ENCODE measurements at regions not wholly inside any gene's neighbourhood (a gene's known extent, or its start where the extent isn't known, plus 50 kb on each side); places are given as distances from the start of the nearest gene placed in this dataset.

DNA sequence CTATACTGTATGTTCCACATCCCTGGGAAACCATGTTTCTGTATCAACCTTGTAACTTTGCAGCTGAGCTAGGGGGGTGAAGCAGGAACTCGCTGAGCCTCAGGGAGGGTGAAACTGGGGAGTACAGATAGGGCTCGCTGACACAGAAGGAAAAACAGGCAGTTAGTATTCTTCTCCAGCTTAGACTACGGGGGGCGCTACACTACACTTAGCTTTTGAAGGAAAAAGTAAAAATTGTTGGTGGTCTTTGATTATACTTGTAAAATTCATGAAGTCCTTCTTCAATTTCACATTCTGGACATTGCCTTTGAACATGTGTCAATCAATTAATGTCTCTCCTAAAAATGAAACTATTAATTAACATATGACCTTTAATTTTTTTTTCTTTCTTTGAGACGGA lies 73.5 kb upstream of the RGMA start:
- Histone ChIP-seq H3K9ac (no peak overlapping the region), H3K27me3 (replicated peaks; ENCODE audit: insufficient read depth) (no peaks in the 10 kb centered on the region), H3K27ac (no peak overlapping the region), H3K4me1 (ENCODE audit: insufficient read depth) (no peaks in the 10 kb centered on the region), H2AFZ (no peak overlapping the region), H3K4me3 (no peak overlapping the region), H3K36me3 (ENCODE audit: low read depth) (no peaks in the 10 kb centered on the region), H3K4me2 (ENCODE audit: unreplicated experiment) (no peak overlapping the region), H3K9me3 (ENCODE audit: low read depth) (no peaks in the 10 kb centered on the region), H3F3A (ENCODE audit: insufficient read depth) (no peaks in the 10 kb centered on the region), H4K20me1 (ENCODE audit: insufficient read depth) (no peaks in the 10 kb centered on the region), H3K79me2 (ENCODE audit: insufficient read depth) (no peaks in the 10 kb centered on the region), H3K9me2 (ENCODE audit: insufficient read depth) (no peaks in the 10 kb centered on the region)
- TF ChIP-seq EZH2 (IDR thresholded peaks at IDR 0.05; ENCODE audit: insufficient read depth, poor library complexity, severe bottlenecking), result no peak
- no peak for TF ChIP-seq EZH2phosphoT487 (IDR thresholded peaks at IDR 0.05; ENCODE audit: insufficient read depth, low read depth)
- in situ Hi-C loops (cut with MboI), result no loop called here
- 46 to 51% methylated on average over 5 of the region's 5 CpGs for WGBS, 2 experiments (ENCODE audit: low coverage in 1 of 2, low lambda C conversion rate in 2 of 2, missing lambda C conversion rate in 2 of 2)
- DNase-seq, result no peak

DNA sequence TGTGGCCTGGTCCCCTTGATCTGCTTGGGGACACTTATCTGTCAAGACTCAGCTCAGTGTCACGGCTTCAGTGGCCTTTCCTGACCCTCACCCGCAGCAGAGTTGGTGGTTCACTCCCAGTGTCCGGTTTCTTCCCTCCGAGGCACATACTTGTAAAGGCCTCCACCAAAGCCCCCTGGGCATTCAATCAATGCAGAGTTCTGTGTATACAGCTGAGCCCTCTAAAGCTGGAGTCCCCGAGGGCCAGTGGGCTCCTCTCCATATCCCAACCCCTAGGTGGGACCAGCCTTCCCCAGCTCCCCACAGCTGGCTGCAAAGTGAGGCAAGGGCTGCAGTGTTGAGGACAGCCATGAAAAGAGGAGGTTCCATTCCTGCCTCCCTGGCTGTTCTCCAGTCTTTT lies 70.9 kb upstream of the RGMA start:
- TF ChIP-seq EZH2phosphoT487 (IDR thresholded peaks at IDR 0.05; ENCODE audit: insufficient read depth, low read depth) (no peak), EZH2 (IDR thresholded peaks at IDR 0.05; ENCODE audit: insufficient read depth, poor library complexity, severe bottlenecking) (no peak)
- in situ Hi-C loops (cut with MboI), result no loop called here
- no peak overlapping the region for H3K4me2 ChIP-seq (ENCODE audit: unreplicated experiment)
- 29 to 39% methylated on average over 5 of the region's 5 CpGs for WGBS, 2 experiments (ENCODE audit: low coverage in 1 of 2, low lambda C conversion rate in 2 of 2, missing lambda C conversion rate in 2 of 2)
- H4K20me1 ChIP-seq (ENCODE audit: insufficient read depth), result no peaks in the 10 kb centered on the region
- H3K27ac ChIP-seq, result no peak overlapping the region
- no peak overlapping the region for H2AFZ ChIP-seq
- no peaks in the 10 kb centered on the region for H3K4me1 ChIP-seq (ENCODE audit: insufficient read depth)
- no peak overlapping the region for H3K4me3 ChIP-seq
- H3K27me3 ChIP-seq (replicated peaks; ENCODE audit: insufficient read depth), result no peaks in the 10 kb centered on the region
- H3K9me3 ChIP-seq (ENCODE audit: low read depth), result no peaks in the 10 kb centered on the region
- H3F3A ChIP-seq (ENCODE audit: insufficient read depth), result no peaks in the 10 kb centered on the region
- H3K9me2 ChIP-seq (ENCODE audit: insufficient read depth), result no peaks in the 10 kb centered on the region
- DNase-seq, result no peak
- H3K79me2 ChIP-seq (ENCODE audit: insufficient read depth), result no peaks in the 10 kb centered on the region
- H3K9ac ChIP-seq, result no peak overlapping the region
- no peaks in the 10 kb centered on the region for H3K36me3 ChIP-seq (ENCODE audit: low read depth)

- Histone ChIP-seq H3K9me2 (ENCODE audit: insufficient read depth) (no peaks in the 10 kb centered on the region), H3K27ac (no peak overlapping the region), H3K9me3 (ENCODE audit: low read depth) (no peaks in the 10 kb centered on the region), H2AFZ (no peak overlapping the region), H3K4me3 (no peak overlapping the region), H4K20me1 (ENCODE audit: insufficient read depth) (no peaks in the 10 kb centered on the region), H3K4me1 (ENCODE audit: insufficient read depth) (no peaks in the 10 kb centered on the region), H3K27me3 (replicated peaks; ENCODE audit: insufficient read depth) (no peaks in the 10 kb centered on the region), H3K79me2 (ENCODE audit: insufficient read depth) (no peaks in the 10 kb centered on the region), H3F3A (ENCODE audit: insufficient read depth) (no peaks in the 10 kb centered on the region), H3K9ac (no peak overlapping the region), H3K4me2 (ENCODE audit: unreplicated experiment) (no peak overlapping the region), H3K36me3 (ENCODE audit: low read depth) (no peaks in the 10 kb centered on the region)
- 59 to 62% methylated on average over 13 of the region's 13 CpGs for WGBS, 2 experiments (ENCODE audit: low coverage in 1 of 2, low lambda C conversion rate in 2 of 2, missing lambda C conversion rate in 2 of 2)
- DNase-seq, result no peak
- no peak for TF ChIP-seq EZH2 (IDR thresholded peaks at IDR 0.05; ENCODE audit: insufficient read depth, poor library complexity, severe bottlenecking)
- no peak for TF ChIP-seq EZH2phosphoT487 (IDR thresholded peaks at IDR 0.05; ENCODE audit: insufficient read depth, low read depth)
- in situ Hi-C loops (cut with MboI), result no loop called here
Measured at GRCh38 chr15:93158097-93158900, 69.3 kb upstream of the RGMA start.

DNA sequence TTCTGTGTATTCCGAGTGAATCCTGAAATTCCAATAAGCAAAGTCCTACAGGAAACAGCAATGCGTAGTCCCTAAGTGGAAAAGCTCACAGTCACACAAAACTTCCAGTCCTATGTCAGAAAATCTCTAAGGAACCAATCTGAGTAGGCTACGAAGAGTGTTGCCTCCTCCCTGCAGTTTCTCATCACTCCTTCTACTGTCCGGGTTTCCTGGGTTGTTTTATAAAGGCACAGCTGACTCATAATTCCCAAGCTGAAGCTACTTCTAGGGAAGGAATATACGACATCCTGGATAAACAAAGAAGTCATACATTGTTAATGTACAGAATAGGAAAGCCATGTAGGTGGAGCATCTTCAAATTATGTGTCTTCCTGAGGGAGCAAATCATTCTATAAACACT lies 65.7 kb upstream of the RGMA start:
- H3K27ac ChIP-seq, result no peak overlapping the region
- WGBS, 2 experiments (ENCODE audit: low coverage in 1 of 2, low lambda C conversion rate in 2 of 2, missing lambda C conversion rate in 2 of 2), result 19 to 23% methylated on average over 5 of the region's 5 CpGs
- no peaks in the 10 kb centered on the region for H3K36me3 ChIP-seq (ENCODE audit: low read depth)
- H4K20me1 ChIP-seq (ENCODE audit: insufficient read depth), result no peaks in the 10 kb centered on the region
- no peaks in the 10 kb centered on the region for H3K27me3 ChIP-seq (replicated peaks; ENCODE audit: insufficient read depth)
- H3K9me3 ChIP-seq (ENCODE audit: low read depth), result no peaks in the 10 kb centered on the region
- H3K4me2 ChIP-seq (ENCODE audit: unreplicated experiment), result no peak overlapping the region
- no peaks in the 10 kb centered on the region for H3F3A ChIP-seq (ENCODE audit: insufficient read depth)
- H3K4me1 ChIP-seq (ENCODE audit: insufficient read depth), result no peaks in the 10 kb centered on the region
- in situ Hi-C loops (cut with MboI), result no loop called here
- H2AFZ ChIP-seq, result no peak overlapping the region
- TF ChIP-seq EZH2 (IDR thresholded peaks at IDR 0.05; ENCODE audit: insufficient read depth, poor library complexity, severe bottlenecking) (no peak), EZH2phosphoT487 (IDR thresholded peaks at IDR 0.05; ENCODE audit: insufficient read depth, low read depth) (no peak)
- H3K9me2 ChIP-seq (ENCODE audit: insufficient read depth), result no peaks in the 10 kb centered on the region
- no peaks in the 10 kb centered on the region for H3K79me2 ChIP-seq (ENCODE audit: insufficient read depth)
- DNase-seq, result no peak
- no peak overlapping the region for H3K9ac ChIP-seq
- no peak overlapping the region for H3K4me3 ChIP-seq
